Keratinocyte (primary cell): ENCODE measurements at regions not wholly inside any gene's neighbourhood (a gene's known extent, or its start where the extent isn't known, plus 50 kb on each side); places are given as distances from the start of the nearest gene placed in this dataset.
"Not testable (repeated sequence)": the region's sequence is repeated elsewhere in the genome, so short reads cannot be mapped to it uniquely, and the experiment has no call there.

Experiments
- DNase-seq: peaks from one replicate; pipeline ENCODE4 v3.0.0-alpha.2; 2011; ENCODE audit warnings: low read depth, missing footprints, low spot score
- FAIRE-seq: peaks from 2 replicates; lab custom pipeline; 2011; peaks lifted over from hg19 to GRCh38; lab: Jason Lieb, UNC
- H2AFZ ChIP-seq: 2 replicates; pipeline ENCODE4 v1.6.0; 2012; ENCODE audit warnings: low read length, control low read depth, inconsistent platforms; ENCODE audit not compliant: control insufficient read depth
- H3K27ac ChIP-seq: 2 replicates; pipeline ENCODE4 v1.5.1; 2011; ENCODE audit warnings: low read length; ENCODE audit not compliant: control insufficient read depth, insufficient read depth
- H3K27me3 ChIP-seq: 3 replicates; pipeline ENCODE4 v1.6.0; 2011; ENCODE audit warnings: low read length; ENCODE audit not compliant: control insufficient read depth, insufficient read depth; ENCODE audit errors: extremely low read depth
- H3K36me3 ChIP-seq, 2 experiments: 2 replicates in 1 of 2; 3 replicates in 1 of 2; pipeline ENCODE4 v1.5.1; 2011; ENCODE audit warnings: low read length in 2 of 2, mild to moderate bottlenecking in 1 of 2; ENCODE audit not compliant: control insufficient read depth in 2 of 2, insufficient read depth in 2 of 2; ENCODE audit errors: extremely low read depth in 1 of 2
- H3K4me1 ChIP-seq: 3 replicates; pipeline ENCODE4 v1.5.1; 2011; ENCODE audit warnings: low read length; ENCODE audit not compliant: control insufficient read depth, insufficient read depth; ENCODE audit errors: extremely low read depth
- H3K4me2 ChIP-seq: 3 replicates; pipeline ENCODE4 v1.6.0; 2011; ENCODE audit warnings: low read depth, low read length; ENCODE audit not compliant: control insufficient read depth, insufficient read depth; ENCODE audit errors: extremely low read depth
- H3K4me3 ChIP-seq, 3 experiments: fragments of 200-600 bp in 1 of 3; sonication (generic) in 1 of 3; 2 replicates in 2 of 3; 3 replicates in 1 of 3; pipeline ENCODE4 v1.5.1; 2011 to 2016; ENCODE audit warnings: low read length in 3 of 3, mild to moderate bottlenecking in 3 of 3, control low read depth in 2 of 3, inconsistent platforms in 1 of 3, low read depth in 1 of 3, mixed read lengths in 1 of 3, mixed run types in 1 of 3, moderate library complexity in 1 of 3; ENCODE audit not compliant: control insufficient read depth in 2 of 3, insufficient read depth in 2 of 3; ENCODE audit errors: extremely low read depth in 1 of 3
- H3K79me2 ChIP-seq: 2 replicates; pipeline ENCODE4 v1.6.0; 2012; ENCODE audit warnings: low read length; ENCODE audit not compliant: control insufficient read depth, insufficient read depth
- H3K9ac ChIP-seq: 3 replicates; pipeline ENCODE4 v1.6.0; 2011; ENCODE audit warnings: low read length; ENCODE audit not compliant: control insufficient read depth, insufficient read depth; ENCODE audit errors: extremely low read depth
- H3K9me1 ChIP-seq: 3 replicates; pipeline ENCODE4 v1.6.0; 2011; ENCODE audit warnings: low read length; ENCODE audit not compliant: control insufficient read depth, insufficient read depth; ENCODE audit errors: extremely low read depth
- H3K9me3 ChIP-seq: 2 replicates; pipeline ENCODE4 v1.5.1; 2012; ENCODE audit warnings: low read depth, low read length; ENCODE audit not compliant: control insufficient read depth
- H4K20me1 ChIP-seq: 3 replicates; pipeline ENCODE4 v1.6.0; 2011; ENCODE audit warnings: low read length; ENCODE audit not compliant: control insufficient read depth, insufficient read depth; ENCODE audit errors: extremely low read depth
- CTCF ChIP-seq, 3 experiments: IDR thresholded peaks in 1 of 3; conservative IDR thresholded peaks in 1 of 3; optimal IDR thresholded peaks in 1 of 3; 2 replicates in 2 of 3; 3 replicates in 1 of 3; pipeline versions ENCODE3 to v1.5.1; 2011; ENCODE audit warnings: low read length in 3 of 3, mild to moderate bottlenecking in 3 of 3, moderate library complexity in 2 of 3, control low read depth in 1 of 3, inconsistent platforms in 1 of 3; ENCODE audit not compliant: insufficient read depth in 2 of 3; ENCODE audit errors: extremely low read depth in 1 of 3
- EZH2 ChIP-seq: IDR thresholded peaks from one replicate; pipeline ENCODE4 v1.6.1; 2012; ENCODE audit warnings: inconsistent platforms, mild to moderate bottlenecking, low read length, moderate library complexity
- dilution Hi-C: fragments of 300-500 bp; cut with MboI; formaldehyde crosslinking; loops from one replicate; pipeline ENCODE4 v1.7.0; 2020; ENCODE audit warnings: low sequenced_read_pairs; ENCODE audit not compliant: extremely low pct_ligation_motif_present

GRCh38 chr14:103233328-103233727 is 100.7 kb upstream of the EIF5 start:
- no peaks in the 10 kb centered on the region for H3K4me1 ChIP-seq
- DNase-seq: no peak
- no peak overlapping the region for H3K27ac ChIP-seq
- FAIRE-seq: no peak
- no peaks in the 10 kb centered on the region for H3K79me2 ChIP-seq
- no peak for TF ChIP-seq CTCF (optimal IDR thresholded peaks at IDR 0.05 in 1 of 3, IDR thresholded peaks at IDR 0.05 in 1 of 3, conservative IDR thresholded peaks at IDR 0.05 in 1 of 3; ENCODE audit: extremely low read depth in 1 of 3, insufficient read depth in 2 of 3, low read length in 3 of 3)
- TF ChIP-seq EZH2: no peak
- H3K9me1 ChIP-seq: no peaks in the 10 kb centered on the region
- no peaks in the 10 kb centered on the region for H3K9me3 ChIP-seq
- H2AFZ ChIP-seq: no peak overlapping the region
- no peak overlapping the region for H3K9ac ChIP-seq
- no peak overlapping the region for H3K4me3 ChIP-seq
- H3K36me3 ChIP-seq: no peaks in the 10 kb centered on the region
- no peak overlapping the region for H3K4me2 ChIP-seq
- H4K20me1 ChIP-seq: no peaks in the 10 kb centered on the region
- peaks cover 3% of the 10 kb centered on the region for H3K27me3 ChIP-seq
- dilution Hi-C loops: no loop called here

GRCh38 chr14:103234826-103235225 is 99.2 kb upstream of the EIF5 start:
- H2AFZ ChIP-seq, H3K79me2 ChIP-seq, H3K27ac ChIP-seq, FAIRE-seq, dilution Hi-C loops, H3K4me2 ChIP-seq, H3K9me1 ChIP-seq, H4K20me1 ChIP-seq, H3K9me3 ChIP-seq, H3K4me1 ChIP-seq, H3K9ac ChIP-seq, H3K4me3 ChIP-seq, DNase-seq, H3K27me3 ChIP-seq, H3K36me3 ChIP-seq: not testable (repeated sequence)

- H2AFZ ChIP-seq, H3K27ac ChIP-seq, H3K36me3 ChIP-seq, H3K9me1 ChIP-seq, H3K9ac ChIP-seq, DNase-seq, H3K4me3 ChIP-seq, H3K4me2 ChIP-seq, H3K79me2 ChIP-seq, H3K27me3 ChIP-seq, H3K4me1 ChIP-seq, dilution Hi-C loops, H4K20me1 ChIP-seq, FAIRE-seq, H3K9me3 ChIP-seq: not testable (repeated sequence)
Measured at GRCh38 chr14:103235506-103235905, 98.5 kb upstream of the EIF5 start.
